Panc1 (cell line): ENCODE measurements at regions not wholly inside any gene's neighbourhood (a gene's known extent, or its start where the extent isn't known, plus 50 kb on each side); places are given as distances from the start of the nearest gene placed in this dataset.

Experiments used
- ATAC-seq: fragments of 200-7000 bp; cut with Tn5 transposase; 2 replicates; pipeline ENCODE4 v1.9.1; 2020; ENCODE audit warnings: mild to moderate bottlenecking, moderate library complexity
- BruUV-seq: library from RNA; stranded (reverse); fragments of 400-500 nt; replicated peaks from 2 replicates; lab custom pipeline; 2021; lab: Mats Ljungman, UMichigan
- CTCF ChIA-PET: fragments of 300-600 bp; sonication (Branson Sonifier 250); formaldehyde crosslinking; loops from one replicate; lab custom pipeline; 2022; ENCODE audit warnings: antibody characterized with exemption; lab: Charles Lee
- POLR2A ChIA-PET: fragments of 300-600 bp; sonication (Branson Sonifier 250); formaldehyde crosslinking; loops from one replicate; lab custom pipeline; 2022; ENCODE audit warnings: antibody characterized with exemption; lab: Charles Lee
- DNase-seq: peaks from one replicate; pipeline ENCODE4 v3.0.0-alpha.2; 2010; ENCODE audit warnings: low read depth, low spot score
- H3K27ac ChIP-seq: 2 replicates; pipeline ENCODE4 v1.5.1; 2011; ENCODE audit warnings: mild to moderate bottlenecking, low read length, inconsistent platforms
- H3K27me3 ChIP-seq: fragments of 200-500 bp; sonication (Bioruptor generic); 2 replicates; pipeline ENCODE4 v1.6.0; 2014; ENCODE audit warnings: low read length, inconsistent platforms; ENCODE audit not compliant: control insufficient read depth, insufficient read depth
- H3K36me3 ChIP-seq: fragments of 200-500 bp; sonication (Bioruptor generic); 2 replicates; pipeline ENCODE4 v1.5.1; 2014; ENCODE audit warnings: inconsistent platforms, mild to moderate bottlenecking, low read length, moderate library complexity; ENCODE audit not compliant: control insufficient read depth, insufficient read depth
- H3K4me1 ChIP-seq: 2 replicates; pipeline ENCODE4 v1.5.1; 2011; ENCODE audit warnings: inconsistent platforms, mild to moderate bottlenecking, low read length, moderate library complexity; ENCODE audit not compliant: control insufficient read depth, insufficient read depth
- H3K4me3 ChIP-seq, 2 experiments: 2 replicates each; pipeline ENCODE4 v1.5.1; 2011 to 2012; ENCODE audit warnings: low read depth in 2 of 2, low read length in 2 of 2, mild to moderate bottlenecking in 2 of 2, inconsistent platforms in 1 of 2, moderate library complexity in 1 of 2
- H3K9me3 ChIP-seq: fragments of 200-500 bp; sonication (Bioruptor generic); 2 replicates; pipeline ENCODE4 v1.5.1; 2014; ENCODE audit warnings: low read depth, mild to moderate bottlenecking, inconsistent platforms, low read length, moderate library complexity; ENCODE audit not compliant: control insufficient read depth, insufficient read depth
- CTCF ChIP-seq: fragments of 450-650 bp; IDR thresholded peaks from 2 replicates; pipeline ENCODE4 v1.5.1; 2017; ENCODE audit warnings: mild to moderate bottlenecking
- POLR2AphosphoS5 ChIP-seq: IDR thresholded peaks from 2 replicates; pipeline ENCODE4 v1.6.1; 2012; ENCODE audit warnings: mild to moderate bottlenecking, low read depth, low read length, moderate library complexity
- REST ChIP-seq, 2 experiments: IDR thresholded peaks; 2 replicates each; pipeline ENCODE4 v1.6.1; 2011 to 2012; ENCODE audit warnings: low read depth in 2 of 2, control low read depth in 1 of 2, low read length in 1 of 2, mild to moderate bottlenecking in 1 of 2, moderate library complexity in 1 of 2; ENCODE audit not compliant: insufficient read depth in 1 of 2
- SIN3A ChIP-seq: IDR thresholded peaks from 2 replicates; pipeline ENCODE4 v1.6.1; 2012; ENCODE audit warnings: low read depth, mild to moderate bottlenecking, low read length, moderate library complexity, borderline replicate concordance; ENCODE audit not compliant: insufficient read depth
- TCF7L2 ChIP-seq: IDR thresholded peaks from 2 replicates; pipeline ENCODE4 v1.6.1; 2011; ENCODE audit warnings: mild to moderate bottlenecking, low read depth, low read length, inconsistent platforms
- in situ Hi-C: cut with HindIII; loops from 2 replicates; pipeline ENCODE4 v1.10.0; 2016; ENCODE audit warnings: low sequenced_read_pairs, low pct_unique_long_range_greater_than_20kb
- intact Hi-C: fragments of 100-400 bp; cut with micrococcal nuclease; formaldehyde crosslinking; loops from one replicate; pipeline ENCODE4 v1.10.0; 2022; ENCODE audit not compliant: unreplicated experiment

- CTCF ChIA-PET, result no interaction called here
- TF ChIP-seq POLR2AphosphoS5, result no peak
- no peak for TF ChIP-seq SIN3A
- no peak for TF ChIP-seq TCF7L2
- TF ChIP-seq REST (IDR thresholded peaks at IDR 0.05; ENCODE audit: insufficient read depth in 1 of 2, low read depth in 2 of 2, low read length in 1 of 2), result no peak
- TF ChIP-seq CTCF, result no peak; the same call in 1 of the 2 replicates
These were observed 902.5 kb downstream of the FAM133A start for GRCh38 chrX:94576367-94577004.

GRCh38 chrX:94600077-94600476, 926.1 kb downstream of the FAM133A start:
- intact Hi-C loops (no loop called here), in situ Hi-C loops (no loop called here)

More at GRCh38 chrX:94576367-94577004, 902.5 kb downstream of the FAM133A start:
- Histone ChIP-seq H3K4me1 (no peaks in the 10 kb centered on the region), H3K27ac (no peak overlapping the region), H3K9me3 (no peaks in the 10 kb centered on the region), H3K4me3 (no peak overlapping the region), H3K27me3 (no peaks in the 10 kb centered on the region), H3K36me3 (no peaks in the 10 kb centered on the region)
- in situ Hi-C loops (no loop called here), intact Hi-C loops (no loop called here)
- BruUV-seq, result no TSS peak
- POLR2A ChIA-PET, result no interaction called here
- no peak for ATAC-seq
- no peak for DNase-seq

More at GRCh38 chrX:94600077-94600476, 926.1 kb downstream of the FAM133A start:
- CTCF ChIA-PET, result no interaction called here
- ATAC-seq (no peak), DNase-seq (no peak)
- H3K27me3 ChIP-seq, result no peaks in the 10 kb centered on the region
- H3K36me3 ChIP-seq, result no peaks in the 10 kb centered on the region
- H3K9me3 ChIP-seq, result no peaks in the 10 kb centered on the region
- H3K4me1 ChIP-seq, result no peaks in the 10 kb centered on the region
- POLR2A ChIA-PET, result no interaction called here
- TF ChIP-seq CTCF, result no peak
- no peak for TF ChIP-seq SIN3A
- no peak for TF ChIP-seq POLR2AphosphoS5
- no peak for TF ChIP-seq TCF7L2
- no peak for TF ChIP-seq REST (IDR thresholded peaks at IDR 0.05; ENCODE audit: insufficient read depth in 1 of 2, low read depth in 2 of 2, low read length in 1 of 2)
- H3K4me3 ChIP-seq, result no peak overlapping the region
- BruUV-seq, result no TSS peak
- no peak overlapping the region for H3K27ac ChIP-seq
